ENCODE measurements at regions not wholly inside any gene's neighbourhood (a gene's known extent, or its start where the extent isn't known, plus 50 kb on each side); places are given as distances from the start of the nearest gene placed in this dataset.

- H3K27me3 ChIP-seq (ENCODE audit: insufficient read depth, low read length, poor library complexity): no peaks in the 10 kb centered on the region
- H4K20me1 ChIP-seq (ENCODE audit: insufficient read depth, low read length): no peaks in the 10 kb centered on the region
- no peak overlapping the region for H3K4me2 ChIP-seq (ENCODE audit: insufficient read depth, low read length)
- H3K4me1 ChIP-seq (ENCODE audit: insufficient read depth, low read length): no peaks in the 10 kb centered on the region
- H3K27ac ChIP-seq (ENCODE audit: low read length): no peak overlapping the region
- no peaks in the 10 kb centered on the region for H3K9me3 ChIP-seq (ENCODE audit: insufficient read depth, low read length, severe bottlenecking)
- H3K79me2 ChIP-seq (ENCODE audit: insufficient read depth, low read length): no peaks in the 10 kb centered on the region
- no peak overlapping the region for H3K9ac ChIP-seq (ENCODE audit: low read depth, low read length)
- no peak for DNase-seq
- no peak for ATAC-seq (ENCODE audit: insufficient read depth, low read depth)
- H3K4me3 ChIP-seq (ENCODE audit: low read depth in 1 of 2, low read length in 2 of 2): no peak overlapping the region
- H3K36me3 ChIP-seq (ENCODE audit: insufficient read depth, low read length): no peaks in the 10 kb centered on the region
- TF ChIP-seq, protein P1, sequence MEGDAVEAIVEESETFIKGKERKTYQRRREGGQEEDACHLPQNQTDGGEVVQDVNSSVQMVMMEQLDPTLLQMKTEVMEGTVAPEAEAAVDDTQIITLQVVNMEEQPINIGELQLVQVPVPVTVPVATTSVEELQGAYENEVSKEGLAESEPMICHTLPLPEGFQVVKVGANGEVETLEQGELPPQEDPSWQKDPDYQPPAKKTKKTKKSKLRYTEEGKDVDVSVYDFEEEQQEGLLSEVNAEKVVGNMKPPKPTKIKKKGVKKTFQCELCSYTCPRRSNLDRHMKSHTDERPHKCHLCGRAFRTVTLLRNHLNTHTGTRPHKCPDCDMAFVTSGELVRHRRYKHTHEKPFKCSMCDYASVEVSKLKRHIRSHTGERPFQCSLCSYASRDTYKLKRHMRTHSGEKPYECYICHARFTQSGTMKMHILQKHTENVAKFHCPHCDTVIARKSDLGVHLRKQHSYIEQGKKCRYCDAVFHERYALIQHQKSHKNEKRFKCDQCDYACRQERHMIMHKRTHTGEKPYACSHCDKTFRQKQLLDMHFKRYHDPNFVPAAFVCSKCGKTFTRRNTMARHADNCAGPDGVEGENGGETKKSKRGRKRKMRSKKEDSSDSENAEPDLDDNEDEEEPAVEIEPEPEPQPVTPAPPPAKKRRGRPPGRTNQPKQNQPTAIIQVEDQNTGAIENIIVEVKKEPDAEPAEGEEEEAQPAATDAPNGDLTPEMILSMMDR (IDR thresholded peaks at IDR 0.05; ENCODE audit: borderline replicate concordance, extremely low read depth, low read length, poor library complexity, severe bottlenecking): no peak
- no peak for TF ChIP-seq EZH2 (IDR thresholded peaks at IDR 0.05; ENCODE audit: borderline replicate concordance, low read depth, low read length, severe bottlenecking)
- H2AFZ ChIP-seq (ENCODE audit: low read depth, low read length): no peak overlapping the region
These were observed 245.3 kb downstream of the POLR1F start for GRCh38 chr7:19463581-19463980.

GRCh38 chr7:19455623-19456022 lies 253.2 kb downstream of the POLR1F start:
- no peak for ATAC-seq (ENCODE audit: insufficient read depth, low read depth)
- no peaks in the 10 kb centered on the region for H3K36me3 ChIP-seq (ENCODE audit: insufficient read depth, low read length)
- H3K4me1 ChIP-seq (ENCODE audit: insufficient read depth, low read length): no peaks in the 10 kb centered on the region

DNA sequence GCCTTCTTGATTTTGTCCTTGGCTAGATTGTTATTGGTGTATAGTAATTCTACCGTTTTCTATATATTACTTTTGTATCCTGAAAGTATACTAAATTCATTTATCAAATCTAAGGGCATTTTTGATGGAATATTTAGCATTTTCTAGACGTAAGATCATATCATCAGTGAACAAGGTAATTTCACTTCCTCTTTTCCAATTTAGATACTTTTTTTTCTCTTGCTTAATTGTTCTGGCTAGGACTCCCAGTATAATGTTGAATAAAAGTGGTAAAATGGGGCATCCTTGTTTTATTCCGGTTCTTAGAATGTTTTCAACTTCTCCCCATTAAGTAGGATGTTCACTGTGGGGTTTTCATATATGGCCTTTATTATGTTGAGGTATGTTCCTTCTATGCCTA lies 260.7 kb downstream of the POLR1F start:
- no peaks in the 10 kb centered on the region for H3K36me3 ChIP-seq (ENCODE audit: insufficient read depth, low read length)
- H3K4me2 ChIP-seq (ENCODE audit: insufficient read depth, low read length): no peak overlapping the region
- no peak overlapping the region for H2AFZ ChIP-seq (ENCODE audit: low read depth, low read length)
- H3K9me3 ChIP-seq (ENCODE audit: insufficient read depth, low read length, severe bottlenecking): no peaks in the 10 kb centered on the region
- H3K27me3 ChIP-seq (ENCODE audit: insufficient read depth, low read length, poor library complexity): no peaks in the 10 kb centered on the region
- H3K9ac ChIP-seq (ENCODE audit: low read depth, low read length): no peak overlapping the region
- H4K20me1 ChIP-seq (ENCODE audit: insufficient read depth, low read length): no peaks in the 10 kb centered on the region
- DNase-seq (no peak), ATAC-seq (ENCODE audit: insufficient read depth, low read depth) (no peak)
- H3K4me1 ChIP-seq (ENCODE audit: insufficient read depth, low read length): no peaks in the 10 kb centered on the region
- no peaks in the 10 kb centered on the region for H3K79me2 ChIP-seq (ENCODE audit: insufficient read depth, low read length)
- TF ChIP-seq EZH2 (IDR thresholded peaks at IDR 0.05; ENCODE audit: borderline replicate concordance, low read depth, low read length, severe bottlenecking): no peak
- TF ChIP-seq, protein P1 (IDR thresholded peaks at IDR 0.05; ENCODE audit: borderline replicate concordance, extremely low read depth, low read length, poor library complexity, severe bottlenecking): no peak
- no peak overlapping the region for H3K4me3 ChIP-seq (ENCODE audit: low read depth in 1 of 2, low read length in 2 of 2)
- H3K27ac ChIP-seq (ENCODE audit: low read length): no peak overlapping the region

More at GRCh38 chr7:19455623-19456022, 253.2 kb downstream of the POLR1F start:
- Histone ChIP-seq H3K79me2 (ENCODE audit: insufficient read depth, low read length) (no peaks in the 10 kb centered on the region), H3K4me3 (ENCODE audit: low read depth in 1 of 2, low read length in 2 of 2) (no peak overlapping the region), H2AFZ (ENCODE audit: low read depth, low read length) (no peak overlapping the region), H3K4me2 (ENCODE audit: insufficient read depth, low read length) (no peak overlapping the region), H3K9me3 (ENCODE audit: insufficient read depth, low read length, severe bottlenecking) (no peaks in the 10 kb centered on the region), H3K27me3 (ENCODE audit: insufficient read depth, low read length, poor library complexity) (no peaks in the 10 kb centered on the region), H3K9ac (ENCODE audit: low read depth, low read length) (no peak overlapping the region), H4K20me1 (ENCODE audit: insufficient read depth, low read length) (no peaks in the 10 kb centered on the region), H3K27ac (ENCODE audit: low read length) (no peak overlapping the region)
- no peak for TF ChIP-seq EZH2 (IDR thresholded peaks at IDR 0.05; ENCODE audit: borderline replicate concordance, low read depth, low read length, severe bottlenecking)
- TF ChIP-seq, protein P1 (IDR thresholded peaks at IDR 0.05; ENCODE audit: borderline replicate concordance, extremely low read depth, low read length, poor library complexity, severe bottlenecking): no peak
- no peak for DNase-seq
